Esophagus muscularis mucosa (tissue), 4 donors: ENCODE measurements at regions not wholly inside any gene's neighbourhood (a gene's known extent, or its start where the extent isn't known, plus 50 kb on each side); places are given as distances from the start of the nearest gene placed in this dataset.

ENCODE experiments used
- DNase-seq: peaks from one replicate; pipeline ENCODE4 v3.0.0-alpha.2; 2017; ENCODE audit errors: extremely low spot score
- H3K27ac ChIP-seq, 4 donors: fragments of 200-600 bp; sonication (generic); replicated peaks in 1 of 4; 1 replicate in 3 of 4; 2 replicates in 1 of 4; pipeline ENCODE4 v1.5.1; 2016 to 2019; ENCODE audit warnings: mild to moderate bottlenecking in 1 of 4
- H3K27me3 ChIP-seq, 4 donors: fragments of 200-600 bp; sonication (generic); one replicate each; pipeline versions ENCODE4 v1.5.1 to v1.6.0; 2016 to 2019
- H3K36me3 ChIP-seq, 4 donors: fragments of 200-600 bp; sonication (generic); one replicate each; pipeline ENCODE4 v1.5.1; 2016 to 2019
- H3K4me1 ChIP-seq, 4 donors: fragments of 200-600 bp; sonication (generic); one replicate each; pipeline ENCODE4 v1.5.1; 2016 to 2019
- H3K4me3 ChIP-seq, 4 donors: fragments of 200-600 bp; sonication (generic); 1 replicate in 2 of 4; 2 replicates in 2 of 4; pipeline ENCODE4 v1.5.1; 2016 to 2019; ENCODE audit warnings: mild to moderate bottlenecking in 4 of 4, moderate library complexity in 1 of 4
- H3K9me3 ChIP-seq, 4 donors: fragments of 200-600 bp; sonication (generic); 1 replicate in 3 of 4; 2 replicates in 1 of 4; pipeline ENCODE4 v1.5.1; 2016 to 2019
- EP300 ChIP-seq: sonication (generic); formaldehyde crosslinking; IDR thresholded peaks from one replicate; pipeline ENCODE4 v1.6.1; 2017; ENCODE audit warnings: antibody characterized with exemption
- POLR2A ChIP-seq: fragments of 450-650 bp; IDR thresholded peaks from one replicate; pipeline ENCODE4 v1.6.1; 2017; ENCODE audit warnings: antibody characterized with exemption, moderate library complexity, mild to moderate bottlenecking, low read depth
- POLR2AphosphoS5 ChIP-seq, 2 donors: sonication (generic); formaldehyde crosslinking; IDR thresholded peaks; one replicate each; pipeline ENCODE4 v1.6.1; 2017; ENCODE audit warnings: antibody characterized with exemption in 2 of 2
- WGBS: methylation state at CpG from one replicate; pipeline ENCODE4 v1.1.5; 2018; 5-methylcytosine and 5-hydroxymethylcytosine counted together
- intact Hi-C: fragments of 100-400 bp; cut with DNase I; formaldehyde crosslinking; loops from one replicate; pipeline ENCODE4 v1.15.1; 2023
- TF ChIP-seq, protein P1 (sequence below), 3 experiments: fragments of 200-600 bp in 2 of 3; fragments of 450-650 bp in 1 of 3; sonication (generic) in 2 of 3; IDR thresholded peaks; one replicate each; pipeline ENCODE4 v1.5.1; 2017 to 2019; ENCODE audit warnings: antibody characterized with exemption in 3 of 3, mild to moderate bottlenecking in 2 of 3, moderate library complexity in 1 of 3

DNA sequence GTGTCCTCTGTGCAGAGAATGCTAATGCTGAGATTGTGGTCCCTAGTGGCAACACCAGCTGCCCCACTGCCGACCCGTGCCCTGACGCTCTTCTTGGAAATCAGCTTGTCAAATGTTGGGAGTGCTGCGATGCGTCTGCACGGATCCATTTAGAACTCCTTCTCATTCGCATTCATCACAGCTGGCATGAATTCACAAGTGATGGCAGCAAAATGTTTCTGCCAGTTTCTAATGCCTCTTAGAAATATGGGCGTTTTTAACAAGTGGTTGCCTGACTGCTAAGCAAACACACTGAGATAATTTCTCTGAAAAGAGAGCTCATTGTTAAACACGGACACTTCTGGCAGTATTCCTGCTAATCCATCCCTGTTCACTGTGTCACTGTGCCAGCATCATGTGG is 131.9 kb upstream of the KCNJ6 start:
- Histone ChIP-seq H3K4me3 (no peak overlapping the region), H3K27me3 (no peaks in the 10 kb centered on the region), H3K9me3 (no peaks in the 10 kb centered on the region), H3K4me1 (no peaks in the 10 kb centered on the region), H3K27ac (no peak overlapping the region), H3K36me3 (no peaks in the 10 kb centered on the region)
- no peak for DNase-seq
- 62% methylated on average over 9 of the region's 9 CpGs for WGBS
- intact Hi-C loops: no loop called here
- TF ChIP-seq POLR2AphosphoS5 (IDR thresholded peaks at IDR 0.05): no peak
- TF ChIP-seq EP300: no peak
- no peak for TF ChIP-seq POLR2A
- TF ChIP-seq, protein P1, sequence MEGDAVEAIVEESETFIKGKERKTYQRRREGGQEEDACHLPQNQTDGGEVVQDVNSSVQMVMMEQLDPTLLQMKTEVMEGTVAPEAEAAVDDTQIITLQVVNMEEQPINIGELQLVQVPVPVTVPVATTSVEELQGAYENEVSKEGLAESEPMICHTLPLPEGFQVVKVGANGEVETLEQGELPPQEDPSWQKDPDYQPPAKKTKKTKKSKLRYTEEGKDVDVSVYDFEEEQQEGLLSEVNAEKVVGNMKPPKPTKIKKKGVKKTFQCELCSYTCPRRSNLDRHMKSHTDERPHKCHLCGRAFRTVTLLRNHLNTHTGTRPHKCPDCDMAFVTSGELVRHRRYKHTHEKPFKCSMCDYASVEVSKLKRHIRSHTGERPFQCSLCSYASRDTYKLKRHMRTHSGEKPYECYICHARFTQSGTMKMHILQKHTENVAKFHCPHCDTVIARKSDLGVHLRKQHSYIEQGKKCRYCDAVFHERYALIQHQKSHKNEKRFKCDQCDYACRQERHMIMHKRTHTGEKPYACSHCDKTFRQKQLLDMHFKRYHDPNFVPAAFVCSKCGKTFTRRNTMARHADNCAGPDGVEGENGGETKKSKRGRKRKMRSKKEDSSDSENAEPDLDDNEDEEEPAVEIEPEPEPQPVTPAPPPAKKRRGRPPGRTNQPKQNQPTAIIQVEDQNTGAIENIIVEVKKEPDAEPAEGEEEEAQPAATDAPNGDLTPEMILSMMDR (IDR thresholded peaks at IDR 0.05): no peak

DNA sequence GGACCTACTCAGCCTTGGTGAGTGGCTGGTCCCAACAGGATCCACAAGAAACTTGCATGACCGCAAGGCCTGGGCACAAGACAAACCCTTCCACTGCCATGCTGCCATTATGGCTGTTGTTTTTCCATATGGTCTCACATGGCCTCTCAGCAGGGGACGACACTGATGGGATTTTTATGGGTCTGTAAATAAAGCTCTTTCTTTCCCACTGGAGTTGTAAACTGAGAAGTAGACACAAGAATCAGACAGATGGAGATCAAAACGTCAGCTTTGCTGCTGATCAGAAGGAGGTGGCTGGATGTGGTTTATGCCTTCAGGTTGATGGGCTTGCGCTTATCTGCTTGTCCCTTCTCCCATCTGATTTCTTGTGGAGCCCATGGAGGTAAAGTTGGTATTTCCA is 138.1 kb upstream of the KCNJ6 start:
- no peaks in the 10 kb centered on the region for H3K27me3 ChIP-seq
- H3K4me3 ChIP-seq: no peak overlapping the region
- H3K36me3 ChIP-seq: no peaks in the 10 kb centered on the region
- H3K9me3 ChIP-seq: no peaks in the 10 kb centered on the region
- TF ChIP-seq, protein P1 (IDR thresholded peaks at IDR 0.05): no peak
- TF ChIP-seq POLR2AphosphoS5 (IDR thresholded peaks at IDR 0.05) (no peak), POLR2A (no peak), EP300 (no peak)
- no peak for DNase-seq
- H3K27ac ChIP-seq: no peak overlapping the region
- H3K4me1 ChIP-seq: no peaks in the 10 kb centered on the region
- 88% methylated on average over 4 of the region's 4 CpGs for WGBS
- intact Hi-C loops: no loop called here

DNA sequence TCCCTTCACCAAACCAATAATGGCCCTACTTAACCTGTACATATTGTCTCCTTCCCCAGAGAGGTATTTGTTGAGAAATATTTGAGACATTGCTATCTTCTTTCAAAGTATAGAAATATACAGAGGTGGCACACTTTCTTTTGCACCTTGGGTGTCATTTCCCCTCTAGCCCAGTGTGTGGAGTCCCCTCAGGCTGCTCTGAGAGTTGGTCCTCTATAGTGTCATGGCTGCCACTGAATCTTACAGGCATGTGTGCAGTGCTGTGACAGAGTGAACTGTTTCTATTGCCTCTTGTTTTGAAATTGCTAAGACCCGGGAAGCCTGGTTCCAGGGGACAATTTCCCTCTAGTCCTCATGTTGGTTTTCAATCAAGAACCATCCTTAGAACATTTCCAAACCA is 140.2 kb upstream of the KCNJ6 start:
- intact Hi-C loops: no loop called here
- 93% methylated on average over 1 of the region's 1 CpG for WGBS
- H3K27me3 ChIP-seq: no peaks in the 10 kb centered on the region
- no peak overlapping the region for H3K27ac ChIP-seq
- TF ChIP-seq POLR2AphosphoS5 (IDR thresholded peaks at IDR 0.05): no peak
- TF ChIP-seq EP300: no peak
- TF ChIP-seq, protein P1 (IDR thresholded peaks at IDR 0.05): no peak
- no peak for TF ChIP-seq POLR2A
- no peak overlapping the region for H3K4me3 ChIP-seq
- DNase-seq: no peak
- no peaks in the 10 kb centered on the region for H3K36me3 ChIP-seq
- H3K9me3 ChIP-seq: no peaks in the 10 kb centered on the region
- H3K4me1 ChIP-seq: no peaks in the 10 kb centered on the region

DNA sequence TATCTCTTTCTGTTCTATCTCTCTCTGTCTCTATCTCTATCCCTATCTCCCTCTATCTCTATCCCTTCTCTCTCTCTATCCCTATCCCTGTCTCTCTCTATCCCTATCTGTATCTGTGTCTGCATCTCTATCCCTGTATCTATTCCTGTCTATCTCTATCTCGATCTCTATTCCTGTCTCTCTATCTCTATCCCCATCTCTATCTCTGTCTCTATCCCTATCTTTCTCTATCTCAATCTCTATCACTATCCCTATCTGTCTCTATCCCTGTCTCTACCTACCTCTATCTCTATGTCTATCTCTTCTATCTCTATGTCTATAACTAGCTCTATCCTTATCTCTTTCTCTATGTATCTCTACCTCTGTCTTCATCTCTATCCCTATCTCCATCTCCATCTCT is 141.4 kb upstream of the KCNJ6 start:
- 86% methylated on average over 1 of the region's 1 CpG for WGBS
- H3K36me3 ChIP-seq: no peaks in the 10 kb centered on the region
- intact Hi-C loops: no loop called here
- H3K27me3 ChIP-seq: no peaks in the 10 kb centered on the region
- H3K4me1 ChIP-seq: no peaks in the 10 kb centered on the region
- no peak overlapping the region for H3K4me3 ChIP-seq
- TF ChIP-seq POLR2A (no peak), POLR2AphosphoS5 (IDR thresholded peaks at IDR 0.05) (no peak)
- TF ChIP-seq, protein P1 (IDR thresholded peaks at IDR 0.05): no peak
- no peaks in the 10 kb centered on the region for H3K9me3 ChIP-seq
- no peak for DNase-seq
- no peak overlapping the region for H3K27ac ChIP-seq

DNA sequence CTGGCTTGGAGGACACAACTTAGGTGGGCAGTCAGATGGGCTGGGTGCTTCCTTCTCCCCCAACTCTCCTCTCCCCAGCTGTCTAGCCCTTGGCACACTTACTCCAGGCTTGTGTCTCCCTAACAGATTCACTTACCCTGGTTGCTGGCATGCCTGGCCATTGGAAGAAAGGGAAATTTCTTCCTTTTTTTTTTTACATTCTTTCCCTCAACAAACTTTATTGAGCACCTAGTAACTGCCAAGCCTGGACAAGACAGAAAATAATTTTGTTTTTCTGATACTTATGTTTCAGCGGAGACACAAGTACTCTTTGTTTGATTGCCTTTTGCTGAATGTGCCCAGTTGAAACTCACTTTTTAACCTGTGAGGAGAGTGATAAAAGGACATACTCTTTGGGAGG is 144.3 kb upstream of the KCNJ6 start:
- no peak for DNase-seq
- Histone ChIP-seq H3K27me3 (no peaks in the 10 kb centered on the region), H3K36me3 (no peaks in the 10 kb centered on the region), H3K4me3 (no peak overlapping the region), H3K9me3 (no peaks in the 10 kb centered on the region), H3K27ac (no peak overlapping the region), H3K4me1 (no peaks in the 10 kb centered on the region)
- 92% methylated on average over 1 of the region's 1 CpG for WGBS
- TF ChIP-seq EP300 (no peak), POLR2A (no peak)
- intact Hi-C loops: no loop called here
